ENCODE measurements at regions not wholly inside any gene's neighbourhood (a gene's known extent, or its start where the extent isn't known, plus 50 kb on each side); places are given as distances from the start of the nearest gene placed in this dataset.

DNA sequence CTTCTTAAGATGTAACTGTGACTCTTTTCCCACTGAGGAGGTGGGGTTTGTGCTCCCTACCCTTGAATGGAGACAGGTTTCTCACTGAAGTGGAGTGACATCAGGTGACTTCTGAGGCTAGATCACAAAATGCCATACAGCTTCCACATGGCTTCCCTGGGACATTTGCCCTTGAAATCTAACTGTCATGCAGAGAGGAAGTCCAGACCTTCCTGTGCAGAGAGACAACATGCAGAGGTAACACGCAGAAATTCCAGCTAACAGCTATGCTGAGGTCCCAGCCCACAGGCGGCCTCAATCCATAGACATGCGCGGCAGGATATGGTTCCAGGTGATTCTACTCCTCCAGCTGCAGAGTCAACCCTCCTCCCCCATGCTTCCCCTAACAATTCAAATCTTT is 119.0 kb downstream of the TRIB2 start:
- ChIA-PET CTCF (no interaction called here), POLR2A (no interaction called here)
- no peak for ATAC-seq
- no peak for DNase-seq (ENCODE audit: low spot score)
- Mint-ChIP-seq H3K36me3 (no peaks in the 10 kb centered on the region), H3K4me1 (peaks cover 4% of the 10 kb centered on the region), H3K27ac (no peak overlapping the region), H3K27me3 (ENCODE audit: low read depth) (no peaks in the 10 kb centered on the region), H3K4me3 (no peak overlapping the region), H3K9me3 (peaks cover 7% of the 10 kb centered on the region; the same call in 1 of the 2 replicates)
- TF ChIP-seq, protein P1, sequence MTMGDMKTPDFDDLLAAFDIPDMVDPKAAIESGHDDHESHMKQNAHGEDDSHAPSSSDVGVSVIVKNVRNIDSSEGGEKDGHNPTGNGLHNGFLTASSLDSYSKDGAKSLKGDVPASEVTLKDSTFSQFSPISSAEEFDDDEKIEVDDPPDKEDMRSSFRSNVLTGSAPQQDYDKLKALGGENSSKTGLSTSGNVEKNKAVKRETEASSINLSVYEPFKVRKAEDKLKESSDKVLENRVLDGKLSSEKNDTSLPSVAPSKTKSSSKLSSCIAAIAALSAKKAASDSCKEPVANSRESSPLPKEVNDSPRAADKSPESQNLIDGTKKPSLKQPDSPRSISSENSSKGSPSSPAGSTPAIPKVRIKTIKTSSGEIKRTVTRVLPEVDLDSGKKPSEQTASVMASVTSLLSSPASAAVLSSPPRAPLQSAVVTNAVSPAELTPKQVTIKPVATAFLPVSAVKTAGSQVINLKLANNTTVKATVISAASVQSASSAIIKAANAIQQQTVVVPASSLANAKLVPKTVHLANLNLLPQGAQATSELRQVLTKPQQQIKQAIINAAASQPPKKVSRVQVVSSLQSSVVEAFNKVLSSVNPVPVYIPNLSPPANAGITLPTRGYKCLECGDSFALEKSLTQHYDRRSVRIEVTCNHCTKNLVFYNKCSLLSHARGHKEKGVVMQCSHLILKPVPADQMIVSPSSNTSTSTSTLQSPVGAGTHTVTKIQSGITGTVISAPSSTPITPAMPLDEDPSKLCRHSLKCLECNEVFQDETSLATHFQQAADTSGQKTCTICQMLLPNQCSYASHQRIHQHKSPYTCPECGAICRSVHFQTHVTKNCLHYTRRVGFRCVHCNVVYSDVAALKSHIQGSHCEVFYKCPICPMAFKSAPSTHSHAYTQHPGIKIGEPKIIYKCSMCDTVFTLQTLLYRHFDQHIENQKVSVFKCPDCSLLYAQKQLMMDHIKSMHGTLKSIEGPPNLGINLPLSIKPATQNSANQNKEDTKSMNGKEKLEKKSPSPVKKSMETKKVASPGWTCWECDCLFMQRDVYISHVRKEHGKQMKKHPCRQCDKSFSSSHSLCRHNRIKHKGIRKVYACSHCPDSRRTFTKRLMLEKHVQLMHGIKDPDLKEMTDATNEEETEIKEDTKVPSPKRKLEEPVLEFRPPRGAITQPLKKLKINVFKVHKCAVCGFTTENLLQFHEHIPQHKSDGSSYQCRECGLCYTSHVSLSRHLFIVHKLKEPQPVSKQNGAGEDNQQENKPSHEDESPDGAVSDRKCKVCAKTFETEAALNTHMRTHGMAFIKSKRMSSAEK (CRISPR knock-in tag; IDR thresholded peaks at IDR 0.05; ENCODE audit: borderline replicate concordance): no peak
- TF ChIP-seq EMX1 (CRISPR knock-in tag; IDR thresholded peaks at IDR 0.05) (no peak), RORB (CRISPR knock-in tag; IDR thresholded peaks at IDR 0.05) (no peak)
- TF ChIP-seq, protein P2, sequence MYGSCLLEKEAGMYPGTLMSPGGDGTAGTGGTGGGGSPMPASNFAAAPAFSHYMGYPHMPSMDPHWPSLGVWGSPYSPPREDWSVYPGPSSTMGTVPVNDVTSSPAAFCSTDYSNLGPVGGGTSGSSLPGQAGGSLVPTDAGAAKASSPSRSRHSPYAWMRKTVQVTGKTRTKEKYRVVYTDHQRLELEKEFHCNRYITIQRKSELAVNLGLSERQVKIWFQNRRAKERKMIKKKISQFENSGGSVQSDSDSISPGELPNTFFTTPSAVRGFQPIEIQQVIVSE (CRISPR knock-in tag; IDR thresholded peaks at IDR 0.05; ENCODE audit: borderline replicate concordance): no peak
- TF ChIP-seq, protein P3, sequence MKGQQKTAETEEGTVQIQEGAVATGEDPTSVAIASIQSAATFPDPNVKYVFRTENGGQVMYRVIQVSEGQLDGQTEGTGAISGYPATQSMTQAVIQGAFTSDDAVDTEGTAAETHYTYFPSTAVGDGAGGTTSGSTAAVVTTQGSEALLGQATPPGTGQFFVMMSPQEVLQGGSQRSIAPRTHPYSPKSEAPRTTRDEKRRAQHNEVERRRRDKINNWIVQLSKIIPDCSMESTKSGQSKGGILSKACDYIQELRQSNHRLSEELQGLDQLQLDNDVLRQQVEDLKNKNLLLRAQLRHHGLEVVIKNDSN (CRISPR knock-in tag; IDR thresholded peaks at IDR 0.05): no peak

DNA sequence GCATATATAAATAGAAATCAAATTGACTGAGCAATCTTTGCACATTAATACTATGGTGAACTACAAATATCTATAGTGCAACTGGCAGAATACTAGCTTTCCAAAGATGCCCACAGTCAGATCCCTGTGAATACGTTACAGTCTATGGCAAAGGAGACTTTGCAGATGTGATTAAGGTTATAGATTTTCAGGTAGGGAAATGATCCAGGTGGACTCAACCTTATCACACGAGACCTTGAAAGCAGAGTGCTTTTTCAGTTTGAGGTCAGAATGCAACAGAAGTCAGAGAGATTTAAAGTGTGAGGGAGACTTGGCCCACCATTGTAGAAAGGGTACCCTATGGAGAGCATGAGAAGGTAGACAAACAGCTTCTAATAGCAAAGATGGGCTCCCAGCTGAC is 122.6 kb downstream of the TRIB2 start:
- CTCF ChIA-PET: no interaction called here

DNA sequence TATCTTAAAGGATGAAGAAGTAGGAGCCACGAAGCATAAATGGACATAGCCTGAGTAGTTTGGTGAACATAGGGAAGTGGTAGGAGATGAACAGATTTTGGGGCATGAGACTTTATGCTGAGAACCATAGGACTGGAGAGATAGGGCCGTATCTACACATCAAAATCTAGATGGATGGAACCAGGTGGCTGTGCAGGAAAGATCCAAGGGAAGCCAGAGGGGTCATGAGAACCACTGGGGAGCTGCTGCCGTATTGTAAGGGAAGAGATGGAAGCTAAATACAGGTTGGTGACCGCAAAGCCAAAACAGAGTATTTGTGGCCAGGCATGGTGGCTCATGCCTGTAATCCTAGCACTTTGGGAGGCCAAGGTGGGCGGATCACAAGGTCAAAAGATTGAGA is 124.3 kb downstream of the TRIB2 start:
- peaks cover 9% of the 10 kb centered on the region; the same call in 1 of the 2 replicates for H3K9me3 Mint-ChIP-seq
- ATAC-seq (no peak), DNase-seq (ENCODE audit: low spot score) (no peak)
- H3K27ac Mint-ChIP-seq: no peak overlapping the region
- peaks cover 15% of the 10 kb centered on the region for H3K4me1 Mint-ChIP-seq
- TF ChIP-seq ZNF317 (CRISPR knock-in tag; IDR thresholded peaks at IDR 0.05; ENCODE audit: borderline replicate concordance, low read depth) (no peak), TEAD4 (CRISPR knock-in tag; IDR thresholded peaks at IDR 0.05) (no peak), NR2C2 (CRISPR knock-in tag; IDR thresholded peaks at IDR 0.05) (no peak), RELA (CRISPR knock-in tag; IDR thresholded peaks at IDR 0.05; ENCODE audit: borderline replicate concordance) (no peak), CREB1 (CRISPR knock-in tag; IDR thresholded peaks at IDR 0.05) (no peak)
- TF ChIP-seq, protein P4, sequence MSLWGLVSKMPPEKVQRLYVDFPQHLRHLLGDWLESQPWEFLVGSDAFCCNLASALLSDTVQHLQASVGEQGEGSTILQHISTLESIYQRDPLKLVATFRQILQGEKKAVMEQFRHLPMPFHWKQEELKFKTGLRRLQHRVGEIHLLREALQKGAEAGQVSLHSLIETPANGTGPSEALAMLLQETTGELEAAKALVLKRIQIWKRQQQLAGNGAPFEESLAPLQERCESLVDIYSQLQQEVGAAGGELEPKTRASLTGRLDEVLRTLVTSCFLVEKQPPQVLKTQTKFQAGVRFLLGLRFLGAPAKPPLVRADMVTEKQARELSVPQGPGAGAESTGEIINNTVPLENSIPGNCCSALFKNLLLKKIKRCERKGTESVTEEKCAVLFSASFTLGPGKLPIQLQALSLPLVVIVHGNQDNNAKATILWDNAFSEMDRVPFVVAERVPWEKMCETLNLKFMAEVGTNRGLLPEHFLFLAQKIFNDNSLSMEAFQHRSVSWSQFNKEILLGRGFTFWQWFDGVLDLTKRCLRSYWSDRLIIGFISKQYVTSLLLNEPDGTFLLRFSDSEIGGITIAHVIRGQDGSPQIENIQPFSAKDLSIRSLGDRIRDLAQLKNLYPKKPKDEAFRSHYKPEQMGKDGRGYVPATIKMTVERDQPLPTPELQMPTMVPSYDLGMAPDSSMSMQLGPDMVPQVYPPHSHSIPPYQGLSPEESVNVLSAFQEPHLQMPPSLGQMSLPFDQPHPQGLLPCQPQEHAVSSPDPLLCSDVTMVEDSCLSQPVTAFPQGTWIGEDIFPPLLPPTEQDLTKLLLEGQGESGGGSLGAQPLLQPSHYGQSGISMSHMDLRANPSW (CRISPR knock-in tag; conservative IDR thresholded peaks at IDR 0.05; ENCODE audit: low read depth): no peak
- TF ChIP-seq, protein P5, sequence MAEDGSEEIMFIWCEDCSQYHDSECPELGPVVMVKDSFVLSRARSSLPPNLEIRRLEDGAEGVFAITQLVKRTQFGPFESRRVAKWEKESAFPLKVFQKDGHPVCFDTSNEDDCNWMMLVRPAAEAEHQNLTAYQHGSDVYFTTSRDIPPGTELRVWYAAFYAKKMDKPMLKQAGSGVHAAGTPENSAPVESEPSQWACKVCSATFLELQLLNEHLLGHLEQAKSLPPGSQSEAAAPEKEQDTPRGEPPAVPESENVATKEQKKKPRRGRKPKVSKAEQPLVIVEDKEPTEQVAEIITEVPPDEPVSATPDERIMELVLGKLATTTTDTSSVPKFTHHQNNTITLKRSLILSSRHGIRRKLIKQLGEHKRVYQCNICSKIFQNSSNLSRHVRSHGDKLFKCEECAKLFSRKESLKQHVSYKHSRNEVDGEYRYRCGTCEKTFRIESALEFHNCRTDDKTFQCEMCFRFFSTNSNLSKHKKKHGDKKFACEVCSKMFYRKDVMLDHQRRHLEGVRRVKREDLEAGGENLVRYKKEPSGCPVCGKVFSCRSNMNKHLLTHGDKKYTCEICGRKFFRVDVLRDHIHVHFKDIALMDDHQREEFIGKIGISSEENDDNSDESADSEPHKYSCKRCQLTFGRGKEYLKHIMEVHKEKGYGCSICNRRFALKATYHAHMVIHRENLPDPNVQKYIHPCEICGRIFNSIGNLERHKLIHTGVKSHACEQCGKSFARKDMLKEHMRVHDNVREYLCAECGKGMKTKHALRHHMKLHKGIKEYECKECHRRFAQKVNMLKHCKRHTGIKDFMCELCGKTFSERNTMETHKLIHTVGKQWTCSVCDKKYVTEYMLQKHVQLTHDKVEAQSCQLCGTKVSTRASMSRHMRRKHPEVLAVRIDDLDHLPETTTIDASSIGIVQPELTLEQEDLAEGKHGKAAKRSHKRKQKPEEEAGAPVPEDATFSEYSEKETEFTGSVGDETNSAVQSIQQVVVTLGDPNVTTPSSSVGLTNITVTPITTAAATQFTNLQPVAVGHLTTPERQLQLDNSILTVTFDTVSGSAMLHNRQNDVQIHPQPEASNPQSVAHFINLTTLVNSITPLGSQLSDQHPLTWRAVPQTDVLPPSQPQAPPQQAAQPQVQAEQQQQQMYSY (CRISPR knock-in tag; IDR thresholded peaks at IDR 0.05): no peak
- CTCF ChIA-PET: interaction anchor here (1.6 kb wide), 1 partner anchor 166 kb away, joined by 5 read pairs; no protein-coding TSS in a partner anchor
- no peak overlapping the region for H3K4me3 Mint-ChIP-seq
- no peaks in the 10 kb centered on the region for H3K36me3 Mint-ChIP-seq
- POLR2A ChIA-PET: interaction anchor here (1.0 kb wide), 1 partner anchor 56 kb away, joined by 3 read pairs; no protein-coding TSS in a partner anchor
- H3K27me3 Mint-ChIP-seq (ENCODE audit: low read depth): no peaks in the 10 kb centered on the region

More for the DNA sequence above, 122.6 kb downstream of the TRIB2 start:
- DNase-seq (ENCODE audit: low spot score) (no peak), ATAC-seq (no peak)
- Mint-ChIP-seq H3K9me3 (peaks cover 11% of the 10 kb centered on the region; the same call in 1 of the 2 replicates), H3K4me3 (no peak overlapping the region), H3K27ac (no peak overlapping the region), H3K27me3 (ENCODE audit: low read depth) (no peaks in the 10 kb centered on the region), H3K4me1 (peaks cover 15% of the 10 kb centered on the region), H3K36me3 (no peaks in the 10 kb centered on the region)
- TF ChIP-seq, protein P6, sequence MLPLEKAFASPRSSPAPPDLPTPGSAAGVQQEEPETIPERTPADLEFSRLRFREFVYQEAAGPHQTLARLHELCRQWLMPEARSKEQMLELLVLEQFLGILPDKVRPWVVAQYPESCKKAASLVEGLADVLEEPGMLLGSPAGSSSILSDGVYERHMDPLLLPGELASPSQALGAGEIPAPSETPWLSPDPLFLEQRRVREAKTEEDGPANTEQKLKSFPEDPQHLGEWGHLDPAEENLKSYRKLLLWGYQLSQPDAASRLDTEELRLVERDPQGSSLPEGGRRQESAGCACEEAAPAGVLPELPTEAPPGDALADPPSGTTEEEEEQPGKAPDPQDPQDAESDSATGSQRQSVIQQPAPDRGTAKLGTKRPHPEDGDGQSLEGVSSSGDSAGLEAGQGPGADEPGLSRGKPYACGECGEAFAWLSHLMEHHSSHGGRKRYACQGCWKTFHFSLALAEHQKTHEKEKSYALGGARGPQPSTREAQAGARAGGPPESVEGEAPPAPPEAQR (CRISPR knock-in tag; IDR thresholded peaks at IDR 0.05): no peak
- no peak for TF ChIP-seq NR3C1 (CRISPR knock-in tag; conservative IDR thresholded peaks at IDR 0.05; ENCODE audit: low read depth)
- POLR2A ChIA-PET: no interaction called here

Measured in WTC11 (cell line).